ENCODE measurements at regions not wholly inside any gene's neighbourhood (a gene's known extent, or its start where the extent isn't known, plus 50 kb on each side); places are given as distances from the start of the nearest gene placed in this dataset.

DNA sequence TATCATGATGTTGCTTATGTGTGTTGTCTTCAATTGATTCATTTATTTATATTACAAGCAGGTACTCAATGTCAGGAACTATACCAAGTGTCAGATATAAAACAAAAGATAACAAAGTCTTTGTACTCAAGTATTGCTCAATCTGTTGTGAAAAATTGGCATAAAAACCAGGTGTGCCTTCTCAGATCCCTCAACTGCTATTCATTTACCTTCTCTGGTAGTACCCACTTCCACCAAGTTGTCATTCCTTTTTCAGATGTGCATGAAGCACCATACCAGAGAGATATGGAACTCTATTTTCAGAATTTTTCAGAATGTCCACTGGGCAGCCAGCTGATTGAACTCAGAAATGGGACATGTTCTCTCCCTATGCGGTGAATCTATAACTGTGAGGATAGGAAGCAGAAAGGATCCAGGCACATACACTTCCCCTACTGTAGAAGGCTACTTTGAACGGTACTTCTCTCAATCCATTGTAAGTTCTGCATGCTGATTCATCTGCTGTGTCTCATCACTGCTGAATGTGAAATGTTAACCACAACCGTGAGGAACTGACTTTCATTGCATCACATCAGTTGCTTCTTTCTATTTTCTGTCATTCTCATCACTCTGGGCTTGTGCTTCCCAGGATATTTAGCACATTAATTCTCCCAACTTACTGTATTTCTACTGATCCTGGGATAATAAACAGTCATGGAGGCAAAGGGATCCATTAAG lies 1621.3 kb downstream of the SUCLG1 start (continued):
- TF ChIP-seq MYC (IDR thresholded peaks at IDR 0.05; ENCODE audit: low read depth, low read length) (no peak), MYC (CRISPR knock-in tag; IDR thresholded peaks at IDR 0.05; ENCODE audit: borderline replicate concordance, low read depth) (no peak), GABPB2 (CRISPR knock-in tag; conservative IDR thresholded peaks at IDR 0.05) (no peak), ZNF76 (CRISPR knock-in tag; IDR thresholded peaks at IDR 0.05; ENCODE audit: borderline replicate concordance) (no peak), HNRNPL (IDR thresholded peaks at IDR 0.05; ENCODE audit: low read depth, low read length) (no peak), HNRNPK (IDR thresholded peaks at IDR 0.05; ENCODE audit: low read depth, low read length, poor library complexity, severe bottlenecking) (no peak), ZNF146 (CRISPR knock-in tag; IDR thresholded peaks at IDR 0.05; ENCODE audit: unreplicated experiment) (no peak), CREM (IDR thresholded peaks at IDR 0.05; ENCODE audit: low read depth) (no peak), ZNF699 (CRISPR knock-in tag; IDR thresholded peaks at IDR 0.05; ENCODE audit: insufficient replicate concordance) (no peak), ZFPM2 (CRISPR knock-in tag; IDR thresholded peaks at IDR 0.05) (no peak)
- TF ChIP-seq, protein P1, sequence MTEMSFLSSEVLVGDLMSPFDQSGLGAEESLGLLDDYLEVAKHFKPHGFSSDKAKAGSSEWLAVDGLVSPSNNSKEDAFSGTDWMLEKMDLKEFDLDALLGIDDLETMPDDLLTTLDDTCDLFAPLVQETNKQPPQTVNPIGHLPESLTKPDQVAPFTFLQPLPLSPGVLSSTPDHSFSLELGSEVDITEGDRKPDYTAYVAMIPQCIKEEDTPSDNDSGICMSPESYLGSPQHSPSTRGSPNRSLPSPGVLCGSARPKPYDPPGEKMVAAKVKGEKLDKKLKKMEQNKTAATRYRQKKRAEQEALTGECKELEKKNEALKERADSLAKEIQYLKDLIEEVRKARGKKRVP (CRISPR knock-in tag; IDR thresholded peaks at IDR 0.05), result no peak
- TF ChIP-seq, protein P2, sequence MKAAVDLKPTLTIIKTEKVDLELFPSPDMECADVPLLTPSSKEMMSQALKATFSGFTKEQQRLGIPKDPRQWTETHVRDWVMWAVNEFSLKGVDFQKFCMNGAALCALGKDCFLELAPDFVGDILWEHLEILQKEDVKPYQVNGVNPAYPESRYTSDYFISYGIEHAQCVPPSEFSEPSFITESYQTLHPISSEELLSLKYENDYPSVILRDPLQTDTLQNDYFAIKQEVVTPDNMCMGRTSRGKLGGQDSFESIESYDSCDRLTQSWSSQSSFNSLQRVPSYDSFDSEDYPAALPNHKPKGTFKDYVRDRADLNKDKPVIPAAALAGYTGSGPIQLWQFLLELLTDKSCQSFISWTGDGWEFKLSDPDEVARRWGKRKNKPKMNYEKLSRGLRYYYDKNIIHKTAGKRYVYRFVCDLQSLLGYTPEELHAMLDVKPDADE (conservative IDR thresholded peaks at IDR 0.05; ENCODE audit: control insufficient read depth, low read depth, low read length), result no peak
- TF ChIP-seq, protein P3, sequence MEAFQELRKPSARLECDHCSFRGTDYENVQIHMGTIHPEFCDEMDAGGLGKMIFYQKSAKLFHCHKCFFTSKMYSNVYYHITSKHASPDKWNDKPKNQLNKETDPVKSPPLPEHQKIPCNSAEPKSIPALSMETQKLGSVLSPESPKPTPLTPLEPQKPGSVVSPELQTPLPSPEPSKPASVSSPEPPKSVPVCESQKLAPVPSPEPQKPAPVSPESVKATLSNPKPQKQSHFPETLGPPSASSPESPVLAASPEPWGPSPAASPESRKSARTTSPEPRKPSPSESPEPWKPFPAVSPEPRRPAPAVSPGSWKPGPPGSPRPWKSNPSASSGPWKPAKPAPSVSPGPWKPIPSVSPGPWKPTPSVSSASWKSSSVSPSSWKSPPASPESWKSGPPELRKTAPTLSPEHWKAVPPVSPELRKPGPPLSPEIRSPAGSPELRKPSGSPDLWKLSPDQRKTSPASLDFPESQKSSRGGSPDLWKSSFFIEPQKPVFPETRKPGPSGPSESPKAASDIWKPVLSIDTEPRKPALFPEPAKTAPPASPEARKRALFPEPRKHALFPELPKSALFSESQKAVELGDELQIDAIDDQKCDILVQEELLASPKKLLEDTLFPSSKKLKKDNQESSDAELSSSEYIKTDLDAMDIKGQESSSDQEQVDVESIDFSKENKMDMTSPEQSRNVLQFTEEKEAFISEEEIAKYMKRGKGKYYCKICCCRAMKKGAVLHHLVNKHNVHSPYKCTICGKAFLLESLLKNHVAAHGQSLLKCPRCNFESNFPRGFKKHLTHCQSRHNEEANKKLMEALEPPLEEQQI (IDR thresholded peaks at IDR 0.05), result no peak
- TF ChIP-seq, protein P4, sequence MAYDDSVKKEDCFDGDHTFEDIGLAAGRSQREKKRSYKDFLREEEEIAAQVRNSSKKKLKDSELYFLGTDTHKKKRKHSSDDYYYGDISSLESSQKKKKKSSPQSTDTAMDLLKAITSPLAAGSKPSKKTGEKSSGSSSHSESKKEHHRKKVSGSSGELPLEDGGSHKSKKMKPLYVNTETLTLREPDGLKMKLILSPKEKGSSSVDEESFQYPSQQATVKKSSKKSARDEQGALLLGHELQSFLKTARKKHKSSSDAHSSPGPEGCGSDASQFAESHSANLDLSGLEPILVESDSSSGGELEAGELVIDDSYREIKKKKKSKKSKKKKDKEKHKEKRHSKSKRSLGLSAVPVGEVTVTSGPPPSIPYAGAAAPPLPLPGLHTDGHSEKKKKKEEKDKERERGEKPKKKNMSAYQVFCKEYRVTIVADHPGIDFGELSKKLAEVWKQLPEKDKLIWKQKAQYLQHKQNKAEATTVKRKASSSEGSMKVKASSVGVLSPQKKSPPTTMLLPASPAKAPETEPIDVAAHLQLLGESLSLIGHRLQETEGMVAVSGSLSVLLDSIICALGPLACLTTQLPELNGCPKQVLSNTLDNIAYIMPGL (CRISPR knock-in tag; IDR thresholded peaks at IDR 0.05), result no peak
- TF ChIP-seq, protein P5, sequence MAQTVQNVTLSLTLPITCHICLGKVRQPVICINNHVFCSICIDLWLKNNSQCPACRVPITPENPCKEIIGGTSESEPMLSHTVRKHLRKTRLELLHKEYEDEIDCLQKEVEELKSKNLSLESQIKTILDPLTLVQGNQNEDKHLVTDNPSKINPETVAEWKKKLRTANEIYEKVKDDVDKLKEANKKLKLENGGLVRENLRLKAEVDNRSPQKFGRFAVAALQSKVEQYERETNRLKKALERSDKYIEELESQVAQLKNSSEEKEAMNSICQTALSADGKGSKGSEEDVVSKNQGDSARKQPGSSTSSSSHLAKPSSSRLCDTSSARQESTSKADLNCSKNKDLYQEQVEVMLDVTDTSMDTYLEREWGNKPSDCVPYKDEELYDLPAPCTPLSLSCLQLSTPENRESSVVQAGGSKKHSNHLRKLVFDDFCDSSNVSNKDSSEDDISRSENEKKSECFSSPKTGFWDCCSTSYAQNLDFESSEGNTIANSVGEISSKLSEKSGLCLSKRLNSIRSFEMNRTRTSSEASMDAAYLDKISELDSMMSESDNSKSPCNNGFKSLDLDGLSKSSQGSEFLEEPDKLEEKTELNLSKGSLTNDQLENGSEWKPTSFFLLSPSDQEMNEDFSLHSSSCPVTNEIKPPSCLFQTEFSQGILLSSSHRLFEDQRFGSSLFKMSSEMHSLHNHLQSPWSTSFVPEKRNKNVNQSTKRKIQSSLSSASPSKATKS (CRISPR knock-in tag; IDR thresholded peaks at IDR 0.05), result no peak
